KBM-7 (cell line): ENCODE measurements at regions not wholly inside any gene's neighbourhood (a gene's known extent, or its start where the extent isn't known, plus 50 kb on each side); places are given as distances from the start of the nearest gene placed in this dataset.

Experiments
- DNase-seq: peaks from one replicate; pipeline ENCODE4 v3.0.0-alpha.2; 2015
- in situ Hi-C: fragments of 300-500 bp; cut with MboI; formaldehyde crosslinking; loops from 2 replicates; pipeline ENCODE4 v1.14.3; 2020; ENCODE audit warnings: low sequenced_read_pairs, low pct_unique_long_range_greater_than_20kb, mixed read lengths

GRCh38 chr20:20820785-20821483 lies 108.5 kb upstream of the RALGAPA2 start:
- DNase-seq, result no peak

GRCh38 chr20:20820104-20820503 lies 107.7 kb upstream of the RALGAPA2 start:
- DNase-seq, result peak; percentile 43
- in situ Hi-C loops, result loop anchor here (10.0 kb wide), 1 partner anchor 165 kb away; no protein-coding TSS in a partner anchor

More at GRCh38 chr20:20820785-20821483, 108.5 kb upstream of the RALGAPA2 start:
- in situ Hi-C loops, result loop anchor here (10.0 kb wide), 1 partner anchor 166 kb away; no protein-coding TSS in a partner anchor

- DNase-seq, result no peak
- in situ Hi-C loops, result no loop called here
These were observed 104.7 kb upstream of the RALGAPA2 start for GRCh38 chr20:20816969-20817755.

- in situ Hi-C loops, result no loop called here
- no peak for DNase-seq
These were observed 103.4 kb upstream of the RALGAPA2 start for GRCh38 chr20:20815711-20816455.

GRCh38 chr20:20814685-20815084 lies 102.2 kb upstream of the RALGAPA2 start:
- in situ Hi-C loops, result no loop called here
- no peak for DNase-seq

GRCh38 chr20:20812136-20812535 lies 99.7 kb upstream of the RALGAPA2 start:
- in situ Hi-C loops, result no loop called here
- DNase-seq, result no peak

GRCh38 chr20:20808016-20808415 lies 95.6 kb upstream of the RALGAPA2 start:
- peak; percentile 51 for DNase-seq
- in situ Hi-C loops, result no loop called here

GRCh38 chr20:20806121-20807095 lies 94.0 kb upstream of the RALGAPA2 start:
- in situ Hi-C loops, result no loop called here

GRCh38 chr20:20803011-20803410 lies 90.6 kb upstream of the RALGAPA2 start:
- DNase-seq, result no peak
- in situ Hi-C loops, result no loop called here

More at GRCh38 chr20:20806121-20807095, 94.0 kb upstream of the RALGAPA2 start:
- no peak for DNase-seq

- in situ Hi-C loops, result no loop called here
These were observed 89.9 kb upstream of the RALGAPA2 start for GRCh38 chr20:20802328-20802727.

GRCh38 chr20:20799716-20800312 lies 87.4 kb upstream of the RALGAPA2 start:
- in situ Hi-C loops, result no loop called here
- no peak for DNase-seq

More at GRCh38 chr20:20802328-20802727, 89.9 kb upstream of the RALGAPA2 start:
- DNase-seq, result no peak

- in situ Hi-C loops, result no loop called here
- no peak for DNase-seq
These were observed 85.3 kb upstream of the RALGAPA2 start for GRCh38 chr20:20797521-20798310.

GRCh38 chr20:20796766-20797440 lies 84.5 kb upstream of the RALGAPA2 start:
- no peak for DNase-seq
- in situ Hi-C loops, result no loop called here

- in situ Hi-C loops, result no loop called here
- no peak for DNase-seq
These were observed 83.3 kb upstream of the RALGAPA2 start for GRCh38 chr20:20795721-20796120.

- in situ Hi-C loops, result no loop called here
- no peak for DNase-seq
These were observed 82.7 kb upstream of the RALGAPA2 start for GRCh38 chr20:20795119-20795518.

- in situ Hi-C loops, result no loop called here
- DNase-seq, result no peak
These were observed 81.1 kb upstream of the RALGAPA2 start for GRCh38 chr20:20793591-20793990.
